ENCODE measurements at regions not wholly inside any gene's neighbourhood (a gene's known extent, or its start where the extent isn't known, plus 50 kb on each side); places are given as distances from the start of the nearest gene placed in this dataset.

GRCh38 chr7:145030754-145031153 is 194.9 kb upstream of the TPK1 start:
- Histone ChIP-seq H3K36me3 (no peaks in the 10 kb centered on the region), H3K4me1 (no peaks in the 10 kb centered on the region), H3K27ac (replicated peaks) (no peak overlapping the region), H3K27me3 (ENCODE audit: low read depth) (no peaks in the 10 kb centered on the region), H3K9me3 (replicated peaks) (peaks cover 14% of the 10 kb centered on the region), H3K4me3 (no peak overlapping the region)
- intact Hi-C loops (cut with micrococcal nuclease), result no loop called here
- no peak for DNase-seq
- no peak for TF ChIP-seq CTCF (IDR thresholded peaks at IDR 0.05; ENCODE audit: borderline replicate concordance)

- no peak for DNase-seq
- Histone ChIP-seq H3K4me1 (no peaks in the 10 kb centered on the region), H3K27me3 (ENCODE audit: low read depth) (no peaks in the 10 kb centered on the region), H3K9me3 (replicated peaks) (no peaks in the 10 kb centered on the region), H3K27ac (replicated peaks) (no peak overlapping the region), H3K4me3 (no peak overlapping the region), H3K36me3 (no peaks in the 10 kb centered on the region)
- TF ChIP-seq CTCF (IDR thresholded peaks at IDR 0.05; ENCODE audit: borderline replicate concordance), result no peak
- intact Hi-C loops (cut with micrococcal nuclease), result no loop called here
These were observed 184.6 kb upstream of the TPK1 start for GRCh38 chr7:145020454-145020853.

- no peak overlapping the region for H3K27ac ChIP-seq (replicated peaks)
- H3K9me3 ChIP-seq (replicated peaks), result no peaks in the 10 kb centered on the region
- H3K27me3 ChIP-seq (ENCODE audit: low read depth), result no peaks in the 10 kb centered on the region
- TF ChIP-seq CTCF (IDR thresholded peaks at IDR 0.05; ENCODE audit: borderline replicate concordance), result no peak
- H3K36me3 ChIP-seq, result no peaks in the 10 kb centered on the region
- no peaks in the 10 kb centered on the region for H3K4me1 ChIP-seq
- intact Hi-C loops (cut with micrococcal nuclease), result no loop called here
- no peak overlapping the region for H3K4me3 ChIP-seq
- DNase-seq, result no peak
These were observed 180.2 kb upstream of the TPK1 start for GRCh38 chr7:145016068-145016467.

GRCh38 chr7:145009876-145010275 is 174.0 kb upstream of the TPK1 start:
- DNase-seq, result no peak
- H3K9me3 ChIP-seq (replicated peaks), result no peaks in the 10 kb centered on the region
- no peak overlapping the region for H3K4me3 ChIP-seq
- no peaks in the 10 kb centered on the region for H3K36me3 ChIP-seq
- no peaks in the 10 kb centered on the region for H3K27me3 ChIP-seq (ENCODE audit: low read depth)
- TF ChIP-seq CTCF (IDR thresholded peaks at IDR 0.05; ENCODE audit: borderline replicate concordance), result no peak
- no peaks in the 10 kb centered on the region for H3K4me1 ChIP-seq
- intact Hi-C loops (cut with micrococcal nuclease), result no loop called here
- H3K27ac ChIP-seq (replicated peaks), result no peak overlapping the region

- H3K27ac ChIP-seq (replicated peaks), result no peak overlapping the region
- no peak for DNase-seq
- intact Hi-C loops (cut with micrococcal nuclease), result no loop called here
- no peaks in the 10 kb centered on the region for H3K36me3 ChIP-seq
- H3K4me3 ChIP-seq, result no peak overlapping the region
- no peak for TF ChIP-seq CTCF (IDR thresholded peaks at IDR 0.05; ENCODE audit: borderline replicate concordance)
- H3K27me3 ChIP-seq (ENCODE audit: low read depth), result no peaks in the 10 kb centered on the region
- H3K9me3 ChIP-seq (replicated peaks), result peaks cover 18% of the 10 kb centered on the region
- no peaks in the 10 kb centered on the region for H3K4me1 ChIP-seq
These were observed 169.7 kb upstream of the TPK1 start for GRCh38 chr7:145005601-145006000.

- DNase-seq, result no peak
- Histone ChIP-seq H3K27ac (replicated peaks) (no peak overlapping the region), H3K27me3 (ENCODE audit: low read depth) (no peaks in the 10 kb centered on the region), H3K36me3 (no peaks in the 10 kb centered on the region), H3K4me3 (no peak overlapping the region), H3K4me1 (no peaks in the 10 kb centered on the region), H3K9me3 (replicated peaks) (peaks cover 83% of the 10 kb centered on the region)
- intact Hi-C loops (cut with micrococcal nuclease), result no loop called here
- TF ChIP-seq CTCF (IDR thresholded peaks at IDR 0.05; ENCODE audit: borderline replicate concordance), result no peak
These were observed 161.7 kb upstream of the TPK1 start for GRCh38 chr7:144997512-144997911.
